ENCODE measurements at regions not wholly inside any gene's neighbourhood (a gene's known extent, or its start where the extent isn't known, plus 50 kb on each side); places are given as distances from the start of the nearest gene placed in this dataset.
A peak's percentile ranks its signal among the peaks of the same experiment; 100 is the strongest.
"Not testable (repeated sequence)": the region's sequence is repeated elsewhere in the genome, so short reads cannot be mapped to it uniquely, and the experiment has no call there.

DNA sequence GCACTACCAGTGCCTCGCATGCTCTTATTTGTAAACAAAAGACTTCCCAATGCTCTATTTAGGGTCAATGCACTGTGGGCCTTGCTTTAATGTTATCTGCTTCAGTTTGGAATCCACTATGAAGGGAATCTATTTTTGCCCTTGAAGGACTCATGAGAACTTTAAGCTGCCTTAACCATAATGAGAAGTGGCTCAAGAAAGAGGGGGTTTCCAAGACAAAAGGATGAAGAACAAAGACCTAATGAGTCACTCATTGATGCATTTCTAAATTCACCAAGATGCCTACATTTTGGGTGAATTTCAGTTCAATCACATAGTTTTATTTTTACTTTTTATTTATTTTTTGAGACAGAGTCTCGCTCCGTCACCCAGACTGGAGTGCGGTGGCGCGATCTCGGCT is 228.2 kb downstream of the LY86 start:
- no peak for DNase-seq

GRCh38 chr6:6818078-6818639 is 229.6 kb downstream of the LY86 start:
- DNase-seq: no peak

- no peak for DNase-seq
These were observed 232.2 kb downstream of the LY86 start for GRCh38 chr6:6820641-6821238.

GRCh38 chr6:6821639-6822261 is 233.2 kb downstream of the LY86 start:
- DNase-seq: no peak

GRCh38 chr6:6823030-6823429 is 234.5 kb downstream of the LY86 start:
- no peak for DNase-seq

DNA sequence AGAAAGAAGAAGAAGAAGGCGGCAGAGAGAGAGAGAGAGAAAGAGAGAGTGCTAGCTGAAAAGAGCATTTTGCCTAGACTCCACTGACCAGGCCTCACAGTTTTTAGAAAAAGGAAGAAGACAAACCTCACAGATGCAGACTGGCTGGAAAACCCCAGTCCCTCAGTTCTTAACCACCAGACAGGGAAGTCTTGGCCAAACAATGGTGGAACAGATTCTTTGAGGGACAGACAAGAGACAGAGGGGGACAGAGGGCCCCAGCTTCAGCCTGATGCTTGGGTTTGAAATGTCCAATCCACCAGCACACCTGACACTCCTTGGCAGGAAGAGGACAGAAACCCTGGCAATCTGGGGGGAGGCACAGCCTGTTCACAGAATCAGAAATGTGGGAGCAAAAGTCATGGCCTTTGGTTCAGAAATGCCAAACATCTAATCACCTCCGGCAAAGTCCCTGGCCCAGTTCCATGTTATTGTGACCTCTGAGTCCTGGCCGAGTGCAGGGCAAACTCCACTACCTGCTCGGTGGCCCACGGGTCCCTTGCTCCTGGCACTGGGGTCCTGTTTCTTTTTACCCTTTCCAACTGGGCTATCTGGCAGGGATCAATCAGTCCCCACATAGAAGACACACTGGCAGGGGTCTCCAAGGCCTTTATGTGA is 235.2 kb downstream of the LY86 start:
- DNase-seq: peak; percentile 54 to 62

DNA sequence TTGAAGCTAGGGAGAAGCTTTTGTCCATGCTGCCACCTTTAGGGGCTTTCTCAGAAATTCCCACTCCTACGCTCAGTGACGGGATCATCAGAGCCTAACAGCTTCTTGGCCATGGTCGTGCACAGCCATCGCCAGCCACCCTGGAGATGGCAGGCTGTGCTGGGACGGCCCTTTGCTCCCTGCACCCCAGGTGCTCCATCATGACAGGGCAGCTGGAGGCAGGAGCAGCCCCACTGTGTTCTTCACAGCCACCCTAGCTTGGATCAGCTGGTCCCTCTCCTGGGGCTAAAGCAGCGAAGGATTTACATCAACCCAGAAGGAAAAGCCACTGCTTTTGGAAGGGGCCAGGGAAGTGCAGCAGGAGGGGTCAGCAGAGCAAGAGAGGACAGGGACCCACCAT is 235.9 kb downstream of the LY86 start:
- no peak for DNase-seq

- no peak for DNase-seq
These were observed 236.8 kb downstream of the LY86 start for GRCh38 chr6:6825193-6825784.

- DNase-seq: peak; percentile 62 to 66
These were observed 237.8 kb downstream of the LY86 start for GRCh38 chr6:6826095-6826901.

- no peak for DNase-seq
These were observed 238.4 kb downstream of the LY86 start for GRCh38 chr6:6826961-6827360.

DNA sequence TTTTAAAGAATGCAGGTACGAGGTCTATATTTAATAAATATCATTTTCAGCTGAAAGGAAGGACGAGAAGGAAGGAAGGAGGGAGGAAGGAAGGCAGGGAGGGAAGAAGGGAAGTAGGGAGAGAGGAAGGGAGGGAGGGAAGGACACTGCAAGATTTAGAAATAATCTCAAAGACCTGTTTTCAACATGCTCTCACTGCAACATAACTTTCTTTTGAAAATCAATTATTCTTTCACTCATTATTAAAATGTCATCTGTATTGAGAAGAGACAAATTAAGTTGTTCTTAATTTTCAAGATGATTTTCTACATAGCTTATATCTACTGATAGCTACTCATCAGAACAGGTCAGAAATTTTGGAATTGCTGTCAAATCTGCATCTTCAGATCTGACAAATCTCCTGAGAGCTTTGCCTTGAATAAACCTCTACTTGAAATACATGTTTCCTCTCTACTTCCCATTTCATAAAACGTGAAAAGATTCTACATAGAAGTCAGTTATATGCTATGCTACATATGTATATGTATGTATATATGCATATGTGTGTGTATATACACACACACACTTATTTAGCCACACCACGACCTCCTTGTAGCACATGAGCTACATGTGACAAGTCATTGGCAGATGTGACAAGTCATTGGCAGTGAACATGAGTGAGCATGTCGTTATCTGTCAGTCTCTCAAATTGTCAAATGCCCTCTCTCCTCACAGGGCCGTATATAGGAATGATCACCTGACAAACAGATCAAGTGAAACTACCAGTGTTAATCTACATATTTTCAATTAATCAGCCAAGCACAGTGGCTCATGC is 241.6 kb downstream of the LY86 start:
- DNase-seq: no peak

DNA sequence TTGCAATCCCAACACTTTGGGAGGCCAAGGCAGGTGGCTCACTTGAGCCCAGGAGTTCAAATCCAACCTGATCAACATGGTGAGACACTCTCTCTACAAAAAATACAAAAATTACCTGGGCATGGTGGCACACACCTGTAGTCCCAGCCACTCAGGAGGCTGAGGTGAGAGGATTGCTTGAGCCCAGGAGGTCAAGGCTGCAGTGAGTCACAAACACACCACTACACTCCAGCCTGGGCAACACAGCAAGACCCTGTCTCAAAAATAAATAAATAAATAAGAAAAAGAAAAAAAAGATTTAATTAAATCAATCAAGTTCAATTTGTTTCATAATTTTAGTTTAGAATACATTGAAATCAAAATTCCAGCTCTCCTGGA is 242.2 kb downstream of the LY86 start:
- not testable (repeated sequence) for DNase-seq

DNA sequence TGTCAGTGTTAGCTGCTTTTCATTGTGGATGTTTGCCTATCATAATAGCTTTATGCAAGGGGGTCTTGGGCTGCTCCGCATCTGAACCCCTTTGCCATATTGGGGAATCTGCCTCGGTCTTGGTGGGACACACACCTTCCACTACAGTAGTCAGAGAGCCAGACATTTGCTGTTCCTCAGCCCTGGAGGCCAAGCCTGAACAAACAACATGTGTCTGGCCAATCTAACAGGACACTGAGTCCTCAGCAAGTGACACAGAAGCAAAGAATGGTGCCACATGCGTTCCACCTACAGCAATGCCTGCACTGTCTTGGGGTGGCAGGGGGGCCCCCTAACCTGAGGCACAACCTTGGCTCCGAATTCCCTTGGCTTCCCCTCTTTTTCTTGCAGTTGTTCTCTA is 243.9 kb downstream of the LY86 start:
- DNase-seq: no peak

- no peak for DNase-seq
These were observed 246.1 kb downstream of the LY86 start for GRCh38 chr6:6834356-6835222.

DNA sequence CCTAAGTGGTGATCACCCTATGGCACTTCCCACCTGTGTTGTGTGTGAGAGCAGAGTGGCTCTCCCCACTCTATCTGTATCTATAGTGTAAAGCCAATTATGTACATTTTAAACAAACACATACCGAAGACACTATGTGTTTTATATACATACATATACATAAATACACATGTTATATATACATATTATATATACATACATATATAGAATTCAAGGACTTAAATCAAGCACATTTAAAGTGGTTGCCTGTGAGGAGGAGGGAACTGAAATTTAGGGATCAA is 246.6 kb downstream of the LY86 start:
- no peak for DNase-seq

- DNase-seq: no peak
These were observed 248.3 kb downstream of the LY86 start for GRCh38 chr6:6836609-6837406.

GRCh38 chr6:6837541-6838080 is 249.1 kb downstream of the LY86 start:
- no peak for DNase-seq

GRCh38 chr6:6840831-6841291 is 252.3 kb downstream of the LY86 start:
- DNase-seq: peak; percentile 60 to 76

DNA sequence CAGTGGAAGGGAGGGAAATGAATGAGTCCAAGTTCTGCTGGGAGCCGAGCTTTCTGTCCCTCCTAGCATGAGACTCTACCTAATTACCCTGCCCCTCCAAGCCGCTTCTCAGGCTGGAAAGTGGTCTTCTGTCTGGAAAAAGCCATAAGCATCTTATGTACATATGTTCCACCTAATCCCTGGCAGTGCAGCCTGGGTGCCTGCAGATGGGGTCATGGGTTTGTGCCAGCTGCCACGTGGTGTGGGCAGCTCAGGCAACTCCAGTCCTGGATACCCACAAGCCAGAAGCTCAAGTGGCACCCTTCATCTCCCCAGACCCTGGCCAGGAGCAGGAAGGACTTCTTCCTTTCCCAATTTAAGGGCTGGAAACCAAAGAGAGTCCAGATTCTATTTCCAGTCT is 253.1 kb downstream of the LY86 start:
- DNase-seq: no peak

- no peak for DNase-seq
These were observed 253.8 kb downstream of the LY86 start for GRCh38 chr6:6842291-6842690.

All from inflammatory macrophage (primary cell).